Cardiac septum (tissue), 1 donor: ENCODE measurements at regions not wholly inside any gene's neighbourhood (a gene's known extent, or its start where the extent isn't known, plus 50 kb on each side); places are given as distances from the start of the nearest gene placed in this dataset.

Experiments used
- DNase-seq: peaks from one replicate; pipeline ENCODE4 v3.0.0-alpha.2; 2020; ENCODE audit warnings: low spot score
- intact Hi-C: fragments of 100-400 bp; cut with DNase I; formaldehyde crosslinking; loops from one replicate; pipeline ENCODE4 v1.14.0; 2022
- donor health status: DM: no; HTN: no; CAD: no.

- DNase-seq: peak; percentile 73
- intact Hi-C loops: no loop called here
Observed at GRCh38 chr14:104506461-104507253, 72.9 kb upstream of the C14orf180 start.

GRCh38 chr14:104507443-104507842 is 72.1 kb upstream of the C14orf180 start:
- intact Hi-C loops: no loop called here
- no peak for DNase-seq

- DNase-seq: peak; percentile 63
Observed at GRCh38 chr14:104509673-104510072, 69.9 kb upstream of the C14orf180 start.

GRCh38 chr14:104510216-104510615 is 69.3 kb upstream of the C14orf180 start:
- intact Hi-C loops: no loop called here
- DNase-seq: peak; percentile 60

More at GRCh38 chr14:104509673-104510072, 69.9 kb upstream of the C14orf180 start:
- intact Hi-C loops: no loop called here

DNA sequence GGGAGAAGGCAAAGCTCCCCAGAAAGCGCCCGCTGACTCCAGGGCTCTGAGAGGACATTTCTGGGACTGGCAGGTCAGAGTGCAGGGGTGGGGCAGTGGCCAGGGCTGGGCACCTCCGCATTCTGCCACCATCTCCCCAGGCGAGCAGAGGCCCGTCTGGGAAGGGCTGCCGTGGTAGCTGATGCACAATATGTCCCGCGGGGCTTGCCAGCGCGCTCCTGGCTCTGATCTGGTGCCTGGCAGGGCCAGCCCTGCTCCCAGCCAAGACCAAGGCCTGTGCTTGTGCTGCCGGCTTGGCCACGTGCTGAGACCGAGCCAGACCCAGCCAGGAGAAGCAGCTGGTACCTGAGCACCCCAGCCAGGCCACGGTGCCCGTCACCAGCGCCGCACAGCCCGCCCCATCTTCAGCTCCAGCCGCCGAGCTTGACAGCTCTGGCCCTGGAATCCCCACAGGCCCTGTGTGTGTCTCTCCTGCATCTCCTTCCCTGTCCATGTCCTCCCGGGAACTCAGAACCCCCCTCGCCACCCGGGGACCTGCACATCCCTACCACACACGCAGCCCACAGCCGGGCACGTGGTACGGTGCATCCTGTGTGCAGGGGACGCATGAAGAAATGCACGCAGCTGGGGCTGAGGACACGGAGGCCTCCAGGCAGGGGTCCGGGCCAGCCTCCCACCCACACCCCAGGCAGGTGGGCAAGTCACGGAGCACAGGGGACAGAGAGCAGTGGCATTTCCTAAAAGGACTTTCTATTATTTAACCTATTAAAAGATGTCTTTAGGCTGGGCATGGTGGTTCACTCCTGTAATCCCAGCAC is 68.6 kb upstream of the C14orf180 start:
- intact Hi-C loops: no loop called here
- DNase-seq: peak; percentile 80

GRCh38 chr14:104512061-104512460 is 67.5 kb upstream of the C14orf180 start:
- DNase-seq: peak; percentile 71
- intact Hi-C loops: no loop called here

DNA sequence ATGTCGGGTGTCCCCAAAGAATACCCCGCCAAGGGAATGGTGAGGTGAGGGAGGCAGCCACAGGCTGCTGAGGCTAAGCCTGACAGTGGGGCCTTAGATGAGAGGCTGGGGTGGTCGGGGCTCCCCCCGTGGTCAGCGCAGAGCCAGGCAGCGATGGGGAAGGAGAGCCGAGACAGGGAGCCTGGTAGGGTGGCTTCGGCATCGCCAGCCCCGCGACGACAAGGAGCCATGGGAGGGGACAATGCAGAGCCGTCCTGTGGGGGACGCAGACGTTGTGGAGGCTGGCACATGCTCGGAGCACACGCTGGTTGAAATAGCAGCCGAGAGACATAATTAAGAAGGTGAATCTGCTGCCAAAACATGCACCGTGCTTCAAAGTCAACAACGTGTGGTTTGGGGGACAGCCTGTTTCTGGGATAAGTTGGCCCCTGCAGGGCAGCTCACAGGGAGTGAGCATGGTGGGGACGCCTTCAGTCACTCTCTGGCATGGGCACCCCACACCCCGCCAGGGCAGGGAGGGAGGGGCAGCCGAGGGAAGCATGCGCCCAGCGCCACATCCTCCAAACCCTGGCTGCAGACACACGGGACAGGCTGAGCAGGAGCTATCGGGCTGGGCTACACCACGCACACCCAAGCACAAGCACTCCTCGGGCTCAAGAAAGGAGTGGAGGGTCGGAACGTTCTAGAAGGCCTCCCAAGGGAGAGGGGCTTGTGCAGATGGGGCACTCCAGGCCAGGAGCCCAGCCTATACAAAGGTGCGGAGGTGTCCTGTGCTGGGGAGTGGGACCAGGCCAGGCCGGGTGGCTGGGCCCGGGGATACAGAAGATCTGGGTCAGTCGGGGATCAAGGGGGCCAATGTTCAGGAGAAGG is 66.6 kb upstream of the C14orf180 start:
- DNase-seq: peak; percentile 56

GRCh38 chr14:104513641-104514046 is 65.9 kb upstream of the C14orf180 start:
- intact Hi-C loops: no loop called here
- peak; percentile 70 for DNase-seq

More for the DNA sequence above, 66.6 kb upstream of the C14orf180 start:
- intact Hi-C loops: no loop called here

GRCh38 chr14:104514156-104514848 is 65.3 kb upstream of the C14orf180 start:
- intact Hi-C loops: no loop called here
- peak; percentile 51 for DNase-seq

DNA sequence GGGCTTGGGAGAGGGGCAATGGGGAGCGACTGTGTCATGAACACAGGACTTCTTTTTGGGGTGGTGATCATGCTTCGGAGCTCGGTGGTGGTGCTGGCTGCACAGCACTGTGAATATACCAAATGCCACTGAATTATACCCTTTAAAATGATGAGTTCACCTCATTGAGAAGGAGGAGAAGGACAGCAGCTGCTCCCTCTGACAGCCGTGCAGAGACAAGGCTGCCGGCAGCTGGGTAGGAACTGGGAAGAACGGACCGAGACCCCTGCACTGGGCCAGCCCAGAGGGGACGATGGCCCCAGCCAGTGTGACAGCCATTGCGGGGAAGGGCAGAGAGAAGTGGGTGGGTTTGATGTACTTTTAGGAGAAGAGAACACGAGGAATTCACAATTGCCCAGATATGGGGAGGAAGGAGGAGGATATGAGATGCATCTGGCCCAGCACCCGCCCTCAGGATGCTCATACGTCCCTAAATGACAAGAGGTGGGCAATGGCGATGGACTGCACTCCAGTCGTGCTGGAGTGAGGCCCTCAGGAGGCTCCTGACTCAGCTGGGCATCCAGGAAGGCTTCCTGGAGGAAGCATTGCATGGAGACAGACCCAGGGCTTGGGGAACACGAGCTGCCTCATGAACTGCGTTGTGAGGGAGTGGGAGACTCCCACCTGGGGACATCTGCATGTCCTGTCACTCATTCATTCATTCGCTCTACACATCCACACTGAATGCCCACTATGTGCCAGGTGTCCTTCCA is 64.3 kb upstream of the C14orf180 start:
- intact Hi-C loops: no loop called here
- peak; percentile 66 for DNase-seq

GRCh38 chr14:104515811-104516780 is 63.5 kb upstream of the C14orf180 start:
- intact Hi-C loops: no loop called here
- peak; percentile 68 for DNase-seq

DNA sequence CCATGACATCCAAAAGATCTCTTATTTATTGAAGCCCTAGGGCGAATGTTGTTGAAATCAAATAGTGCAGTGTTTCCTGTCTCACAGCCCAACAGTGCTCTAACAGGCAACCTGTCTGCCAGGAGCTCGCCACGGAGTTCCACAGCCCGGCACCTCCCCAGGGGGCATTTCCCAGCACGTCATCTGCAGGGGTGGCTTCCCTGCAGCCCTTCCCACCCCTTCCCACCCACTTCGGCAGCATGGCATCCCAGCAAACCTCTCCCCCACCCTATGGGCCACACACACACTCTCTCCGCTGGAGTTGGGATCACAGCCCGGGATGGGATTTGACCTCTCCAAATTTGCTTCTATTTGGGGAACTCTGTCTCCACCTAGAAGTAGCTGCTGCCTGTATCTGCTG is 62.7 kb upstream of the C14orf180 start:
- intact Hi-C loops: no loop called here
- peak; percentile 56 for DNase-seq

DNA sequence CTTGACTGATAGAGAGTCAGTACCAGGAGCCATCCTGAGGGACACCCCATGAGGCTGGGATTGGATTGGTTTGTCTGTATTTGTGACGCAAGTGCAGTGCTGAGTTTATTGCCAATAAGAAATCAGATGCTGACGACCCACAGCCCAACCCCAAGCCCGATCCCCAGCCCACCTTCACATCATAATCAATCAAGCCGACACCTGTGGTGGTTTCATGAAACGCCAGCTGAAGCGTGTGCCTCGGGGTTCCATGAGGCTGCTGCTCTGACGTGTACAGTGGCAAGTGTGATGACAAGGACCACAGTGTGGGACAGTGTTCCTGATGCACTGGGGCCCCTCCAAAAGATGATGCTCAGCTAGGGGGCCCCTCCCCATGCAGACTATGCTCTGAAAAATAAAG is 62.1 kb upstream of the C14orf180 start:
- peak; percentile 71 for DNase-seq
- intact Hi-C loops: no loop called here

- DNase-seq: peak; percentile 10
- intact Hi-C loops: no loop called here
Observed at GRCh38 chr14:104517867-104518266, 61.7 kb upstream of the C14orf180 start.

DNA sequence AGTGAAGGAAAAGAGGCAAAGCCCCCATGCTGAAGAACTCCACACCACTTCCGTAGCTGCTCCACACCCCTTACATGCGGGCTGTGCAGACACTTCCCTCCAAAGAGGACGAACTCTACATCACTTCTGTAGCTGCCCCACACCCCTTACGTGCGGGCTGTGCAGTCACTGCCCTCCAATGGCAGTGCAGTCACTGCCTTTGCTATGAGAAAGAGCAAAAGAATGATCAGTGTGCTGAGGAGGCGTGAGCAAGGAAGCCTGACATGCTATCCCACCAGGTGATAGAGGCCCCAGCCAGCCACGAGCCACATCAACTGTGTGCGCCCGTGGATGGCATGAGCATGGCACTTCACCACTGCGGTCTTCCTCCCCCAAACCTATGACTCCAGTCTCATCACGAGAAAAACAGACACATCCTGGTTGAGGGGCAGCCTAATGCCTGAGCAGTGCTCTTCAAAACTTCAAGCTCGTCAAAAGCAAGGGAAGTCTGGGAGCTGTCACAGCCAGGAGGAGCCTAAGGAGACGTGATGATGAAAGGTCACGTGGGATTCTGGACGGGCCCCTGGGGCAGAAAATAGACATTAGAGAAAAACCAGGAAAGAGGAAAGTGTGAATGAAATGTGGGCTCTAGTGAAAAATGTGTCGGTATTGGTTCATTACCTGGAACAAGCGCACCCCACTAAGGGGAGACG is 60.8 kb upstream of the C14orf180 start:
- intact Hi-C loops: no loop called here

DNA sequence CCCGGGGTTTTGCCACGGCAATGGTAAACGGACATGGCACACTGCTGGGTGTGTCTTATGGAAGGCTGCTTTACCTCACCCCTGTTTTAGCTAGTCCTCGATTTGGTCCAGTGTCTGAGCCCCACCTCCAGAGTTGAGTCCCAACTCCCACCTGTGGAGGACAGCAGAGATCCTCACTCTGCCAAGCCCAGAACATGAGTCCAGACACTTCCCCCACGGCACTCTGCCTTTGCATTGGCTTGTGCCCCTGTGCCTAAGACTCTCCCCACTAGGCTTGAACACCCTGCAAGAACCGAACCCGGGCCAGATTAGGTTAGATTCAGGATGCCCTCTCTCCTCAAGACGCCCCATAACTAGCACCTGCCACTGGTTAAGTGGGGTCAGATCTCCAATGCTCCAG is 59.8 kb upstream of the C14orf180 start:
- DNase-seq: peak; percentile 51

More for the DNA sequence above, 60.8 kb upstream of the C14orf180 start:
- peak; percentile 62 for DNase-seq

More for the DNA sequence above, 59.8 kb upstream of the C14orf180 start:
- intact Hi-C loops: no loop called here
